OCI-LY1 (cell line): ENCODE measurements at regions not wholly inside any gene's neighbourhood (a gene's known extent, or its start where the extent isn't known, plus 50 kb on each side); places are given as distances from the start of the nearest gene placed in this dataset.

Experiments
- EZH2 ChIP-seq: fragments of 200-600 bp; sonication (generic), shearing (Covaris generic); IDR thresholded peaks from 2 replicates; pipeline ENCODE4 v1.8.0; 2017; ENCODE audit warnings: borderline replicate concordance, mixed run types, mild to moderate bottlenecking, antibody characterized with exemption, low read length, moderate library complexity, mixed read lengths
- TF ChIP-seq, protein P1 (sequence below): fragments of 200-600 bp; sonication (generic), shearing (Covaris generic); IDR thresholded peaks from 2 replicates; pipeline ENCODE4 v1.5.1; 2017; ENCODE audit warnings: mild to moderate bottlenecking, antibody characterized with exemption, low read length, moderate library complexity, mixed read lengths

DNA sequence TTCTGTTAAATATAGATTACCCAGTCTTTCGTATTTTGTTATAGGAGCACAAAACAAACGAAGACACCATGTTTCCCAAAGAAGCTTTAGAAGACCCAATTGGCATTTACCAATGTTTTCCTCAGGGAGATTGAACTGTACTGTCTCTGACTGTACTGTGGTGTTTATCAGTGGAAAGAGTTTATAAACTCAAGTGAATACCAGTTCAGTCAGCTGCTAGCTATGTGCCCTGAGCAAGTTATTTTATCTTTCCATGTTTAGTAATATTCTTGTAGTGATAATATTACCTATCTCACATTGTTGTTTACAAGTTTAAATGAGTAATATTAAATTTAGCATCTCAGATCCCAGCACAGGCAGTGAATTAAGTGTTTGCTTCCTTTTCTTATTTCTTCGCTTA lies 773.2 kb downstream of the KCNA4 start:
- TF ChIP-seq, protein P1, sequence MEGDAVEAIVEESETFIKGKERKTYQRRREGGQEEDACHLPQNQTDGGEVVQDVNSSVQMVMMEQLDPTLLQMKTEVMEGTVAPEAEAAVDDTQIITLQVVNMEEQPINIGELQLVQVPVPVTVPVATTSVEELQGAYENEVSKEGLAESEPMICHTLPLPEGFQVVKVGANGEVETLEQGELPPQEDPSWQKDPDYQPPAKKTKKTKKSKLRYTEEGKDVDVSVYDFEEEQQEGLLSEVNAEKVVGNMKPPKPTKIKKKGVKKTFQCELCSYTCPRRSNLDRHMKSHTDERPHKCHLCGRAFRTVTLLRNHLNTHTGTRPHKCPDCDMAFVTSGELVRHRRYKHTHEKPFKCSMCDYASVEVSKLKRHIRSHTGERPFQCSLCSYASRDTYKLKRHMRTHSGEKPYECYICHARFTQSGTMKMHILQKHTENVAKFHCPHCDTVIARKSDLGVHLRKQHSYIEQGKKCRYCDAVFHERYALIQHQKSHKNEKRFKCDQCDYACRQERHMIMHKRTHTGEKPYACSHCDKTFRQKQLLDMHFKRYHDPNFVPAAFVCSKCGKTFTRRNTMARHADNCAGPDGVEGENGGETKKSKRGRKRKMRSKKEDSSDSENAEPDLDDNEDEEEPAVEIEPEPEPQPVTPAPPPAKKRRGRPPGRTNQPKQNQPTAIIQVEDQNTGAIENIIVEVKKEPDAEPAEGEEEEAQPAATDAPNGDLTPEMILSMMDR, result no peak
- no peak for TF ChIP-seq EZH2
